ENCODE measurements at regions not wholly inside any gene's neighbourhood (a gene's known extent, or its start where the extent isn't known, plus 50 kb on each side); places are given as distances from the start of the nearest gene placed in this dataset.

- TF ChIP-seq POLR2AphosphoS5 (IDR thresholded peaks at IDR 0.05; ENCODE audit: borderline replicate concordance, low read depth, low read length) (no peak), EZH2 (IDR thresholded peaks at IDR 0.05) (no peak)
These were observed 416.6 kb upstream of the NECTIN3 start for GRCh38 chr3:110654843-110655502.

All from SK-N-MC (cell line).